WTC11 (cell line): ENCODE measurements at regions not wholly inside any gene's neighbourhood (a gene's known extent, or its start where the extent isn't known, plus 50 kb on each side); places are given as distances from the start of the nearest gene placed in this dataset.

Source experiments
- ATAC-seq: fragments of 200-7000 bp; cut with Tn5 transposase; 2 replicates; pipeline ENCODE4 v1.10.0; 2021; ENCODE audit warnings: mild to moderate bottlenecking, moderate library complexity
- CTCF ChIA-PET: fragments of 300-600 bp; sonication (Branson Sonifier 250); formaldehyde crosslinking; loops from one replicate; lab custom pipeline; 2021; ENCODE audit warnings: antibody characterized with exemption; lab: Charles Lee
- POLR2A ChIA-PET: fragments of 350-600 bp; sonication (Branson Sonifier 250); formaldehyde crosslinking; loops from one replicate; lab custom pipeline; 2021; ENCODE audit warnings: antibody characterized with exemption; lab: Charles Lee
- DNase-seq: peaks from one replicate; pipeline ENCODE4 v3.0.0; 2021; ENCODE audit warnings: low spot score
- H3K27ac Mint-ChIP-seq: 2 replicates; pipeline ENCODE4 v1.8.0; 2021; ENCODE audit warnings: mixed read lengths
- H3K27me3 Mint-ChIP-seq: 2 replicates; pipeline ENCODE4 v1.8.0; 2021; ENCODE audit warnings: low read depth, mild to moderate bottlenecking, moderate library complexity, mixed read lengths
- H3K36me3 Mint-ChIP-seq: 2 replicates; pipeline ENCODE4 v1.8.0; 2021; ENCODE audit warnings: mixed read lengths
- H3K4me1 Mint-ChIP-seq: 2 replicates; pipeline ENCODE4 v1.8.0; 2022; ENCODE audit warnings: mixed read lengths
- H3K4me3 Mint-ChIP-seq: 2 replicates; pipeline ENCODE4 v1.8.0; 2021; ENCODE audit warnings: mild to moderate bottlenecking, moderate library complexity, mixed read lengths
- H3K9me3 Mint-ChIP-seq: 2 replicates; pipeline ENCODE4 v1.8.0; 2021; ENCODE audit warnings: mixed read lengths
- ARID4B ChIP-seq: sonication (generic); formaldehyde crosslinking; IDR thresholded peaks from 2 replicates; pipeline ENCODE4 v1.8.0; 2023; ENCODE audit warnings: missing genetic modification reagents, mild to moderate bottlenecking, borderline replicate concordance
- CREM ChIP-seq: sonication (generic); formaldehyde crosslinking; IDR thresholded peaks from 2 replicates; pipeline ENCODE4 v1.8.1; 2022; ENCODE audit warnings: mild to moderate bottlenecking, missing genetic modification reagents, moderate library complexity
- CTCF ChIP-seq: fragments of 200-600 bp; IDR thresholded peaks from 2 replicates; pipeline ENCODE4 v1.8.0; 2022; ENCODE audit warnings: antibody characterized with exemption
- ETV6 ChIP-seq: sonication (generic); formaldehyde crosslinking; IDR thresholded peaks from 2 replicates; pipeline ENCODE4 v1.8.1; 2022; ENCODE audit warnings: mild to moderate bottlenecking, missing genetic modification reagents
- FOXJ3 ChIP-seq: sonication (generic); formaldehyde crosslinking; IDR thresholded peaks from 2 replicates; pipeline ENCODE4 v1.9.0; 2021; ENCODE audit warnings: missing genetic modification reagents, mild to moderate bottlenecking, borderline replicate concordance
- HMGA2 ChIP-seq: fragments of 250-450 bp; sonication (Bioruptor Pico); IDR thresholded peaks from 2 replicates; pipeline ENCODE4 v1.4.0; 2021; ENCODE audit warnings: mild to moderate bottlenecking, moderate library complexity
- IRF1 ChIP-seq: sonication (generic); formaldehyde crosslinking; IDR thresholded peaks from 2 replicates; pipeline ENCODE4 v1.8.0; 2023; ENCODE audit warnings: missing genetic modification reagents
- IRF2 ChIP-seq: sonication (generic); formaldehyde crosslinking; IDR thresholded peaks from 2 replicates; pipeline ENCODE4 v1.8.0; 2022; ENCODE audit warnings: low read depth, missing genetic modification reagents, borderline replicate concordance
- JUN ChIP-seq: sonication (generic); formaldehyde crosslinking; IDR thresholded peaks from 2 replicates; pipeline ENCODE4 v1.8.0; 2023; ENCODE audit warnings: mild to moderate bottlenecking, missing genetic modification reagents
- MLX ChIP-seq: sonication (generic); formaldehyde crosslinking; IDR thresholded peaks from 2 replicates; pipeline ENCODE4 v1.8.1; 2023; ENCODE audit warnings: mild to moderate bottlenecking, missing genetic modification reagents, moderate library complexity
- NR2C2 ChIP-seq: sonication (generic); formaldehyde crosslinking; IDR thresholded peaks from 2 replicates; pipeline ENCODE4 v1.8.0; 2022; ENCODE audit warnings: mild to moderate bottlenecking, missing genetic modification reagents
- PRRX2 ChIP-seq: fragments of 250-450 bp; sonication (Bioruptor Pico); IDR thresholded peaks from 2 replicates; pipeline ENCODE4 v1.8.0; 2021; ENCODE audit warnings: mild to moderate bottlenecking
- SP1 ChIP-seq: sonication (generic); formaldehyde crosslinking; conservative IDR thresholded peaks from 2 replicates; pipeline ENCODE4 v1.8.1; 2022; ENCODE audit warnings: missing genetic modification reagents
- TEAD1 ChIP-seq: sonication (generic); formaldehyde crosslinking; IDR thresholded peaks from 2 replicates; pipeline ENCODE4 v1.8.0; 2022; ENCODE audit warnings: mild to moderate bottlenecking, missing genetic modification reagents
- USF2 ChIP-seq: sonication (generic); formaldehyde crosslinking; IDR thresholded peaks from 2 replicates; pipeline ENCODE4 v1.8.1; 2023; ENCODE audit warnings: mild to moderate bottlenecking, missing genetic modification reagents, moderate library complexity
- ZNF121 ChIP-seq: sonication (generic); formaldehyde crosslinking; IDR thresholded peaks from 2 replicates; pipeline ENCODE4 v1.8.0; 2023; ENCODE audit warnings: missing genetic modification reagents
- ZNF138 ChIP-seq: sonication (generic); formaldehyde crosslinking; conservative IDR thresholded peaks from 2 replicates; pipeline ENCODE4 v1.8.1; 2022; ENCODE audit warnings: mild to moderate bottlenecking, moderate library complexity, missing genetic modification reagents
- TF ChIP-seq, protein P1 (sequence below): fragments of 250-450 bp; sonication (Bioruptor Pico); IDR thresholded peaks from 2 replicates; pipeline ENCODE4 v1.9.0; 2021; ENCODE audit warnings: mild to moderate bottlenecking, borderline replicate concordance
- TF ChIP-seq, protein P2 (sequence below): fragments of 250-450 bp; sonication (Bioruptor Pico); IDR thresholded peaks from 2 replicates; pipeline ENCODE4 v1.8.0; 2021; ENCODE audit warnings: mild to moderate bottlenecking

DNA sequence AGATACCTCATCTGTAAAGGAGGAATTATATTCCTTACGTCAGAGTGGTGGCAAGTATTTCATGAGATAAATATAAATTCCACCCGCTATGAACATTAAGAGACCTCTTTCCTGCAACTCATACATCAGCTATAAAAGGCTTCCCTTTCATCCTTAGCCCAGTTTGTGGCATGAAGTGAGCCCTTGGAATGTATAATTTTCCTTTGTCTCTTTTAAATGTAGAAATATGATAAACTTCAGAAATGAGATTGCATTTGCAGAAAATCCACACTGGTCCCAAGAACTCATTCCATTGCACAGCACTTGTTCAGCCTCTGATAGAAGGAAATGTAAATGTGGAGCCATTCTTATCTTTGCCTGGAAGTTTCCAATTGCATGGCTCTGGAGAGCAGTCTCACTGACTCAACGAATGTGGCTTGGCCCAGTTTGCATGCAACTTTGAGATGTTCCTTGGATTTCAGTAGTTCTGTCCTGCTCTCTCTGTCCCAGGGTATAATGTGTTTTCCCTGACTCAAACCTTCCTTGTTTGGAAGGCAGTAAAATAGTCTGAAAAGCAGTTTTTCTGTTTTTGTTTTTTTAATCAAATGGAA, 746.4 kb downstream of the CDH11 start:
- H3K27me3 Mint-ChIP-seq: no peaks in the 10 kb centered on the region
- H3K9me3 Mint-ChIP-seq: peaks cover 5% of the 10 kb centered on the region; the same call in 1 of the 2 replicates
- POLR2A ChIA-PET: no interaction called here
- no peak for ATAC-seq
- H3K27ac Mint-ChIP-seq: no peak overlapping the region
- H3K4me3 Mint-ChIP-seq: no peak overlapping the region
- TF ChIP-seq SP1 (no peak), ZNF138 (no peak), CTCF (no peak), PRRX2 (no peak), CREM (CRISPR knock-in tag) (no peak), TEAD1 (CRISPR knock-in tag) (no peak)
- TF ChIP-seq, protein P1, sequence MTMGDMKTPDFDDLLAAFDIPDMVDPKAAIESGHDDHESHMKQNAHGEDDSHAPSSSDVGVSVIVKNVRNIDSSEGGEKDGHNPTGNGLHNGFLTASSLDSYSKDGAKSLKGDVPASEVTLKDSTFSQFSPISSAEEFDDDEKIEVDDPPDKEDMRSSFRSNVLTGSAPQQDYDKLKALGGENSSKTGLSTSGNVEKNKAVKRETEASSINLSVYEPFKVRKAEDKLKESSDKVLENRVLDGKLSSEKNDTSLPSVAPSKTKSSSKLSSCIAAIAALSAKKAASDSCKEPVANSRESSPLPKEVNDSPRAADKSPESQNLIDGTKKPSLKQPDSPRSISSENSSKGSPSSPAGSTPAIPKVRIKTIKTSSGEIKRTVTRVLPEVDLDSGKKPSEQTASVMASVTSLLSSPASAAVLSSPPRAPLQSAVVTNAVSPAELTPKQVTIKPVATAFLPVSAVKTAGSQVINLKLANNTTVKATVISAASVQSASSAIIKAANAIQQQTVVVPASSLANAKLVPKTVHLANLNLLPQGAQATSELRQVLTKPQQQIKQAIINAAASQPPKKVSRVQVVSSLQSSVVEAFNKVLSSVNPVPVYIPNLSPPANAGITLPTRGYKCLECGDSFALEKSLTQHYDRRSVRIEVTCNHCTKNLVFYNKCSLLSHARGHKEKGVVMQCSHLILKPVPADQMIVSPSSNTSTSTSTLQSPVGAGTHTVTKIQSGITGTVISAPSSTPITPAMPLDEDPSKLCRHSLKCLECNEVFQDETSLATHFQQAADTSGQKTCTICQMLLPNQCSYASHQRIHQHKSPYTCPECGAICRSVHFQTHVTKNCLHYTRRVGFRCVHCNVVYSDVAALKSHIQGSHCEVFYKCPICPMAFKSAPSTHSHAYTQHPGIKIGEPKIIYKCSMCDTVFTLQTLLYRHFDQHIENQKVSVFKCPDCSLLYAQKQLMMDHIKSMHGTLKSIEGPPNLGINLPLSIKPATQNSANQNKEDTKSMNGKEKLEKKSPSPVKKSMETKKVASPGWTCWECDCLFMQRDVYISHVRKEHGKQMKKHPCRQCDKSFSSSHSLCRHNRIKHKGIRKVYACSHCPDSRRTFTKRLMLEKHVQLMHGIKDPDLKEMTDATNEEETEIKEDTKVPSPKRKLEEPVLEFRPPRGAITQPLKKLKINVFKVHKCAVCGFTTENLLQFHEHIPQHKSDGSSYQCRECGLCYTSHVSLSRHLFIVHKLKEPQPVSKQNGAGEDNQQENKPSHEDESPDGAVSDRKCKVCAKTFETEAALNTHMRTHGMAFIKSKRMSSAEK (CRISPR knock-in tag): no peak
- TF ChIP-seq, all 79 proteins: peak for 0
- CTCF ChIA-PET: no interaction called here
- no peak for DNase-seq
- H3K36me3 Mint-ChIP-seq: no peaks in the 10 kb centered on the region
- H3K4me1 Mint-ChIP-seq: no peaks in the 10 kb centered on the region

DNA sequence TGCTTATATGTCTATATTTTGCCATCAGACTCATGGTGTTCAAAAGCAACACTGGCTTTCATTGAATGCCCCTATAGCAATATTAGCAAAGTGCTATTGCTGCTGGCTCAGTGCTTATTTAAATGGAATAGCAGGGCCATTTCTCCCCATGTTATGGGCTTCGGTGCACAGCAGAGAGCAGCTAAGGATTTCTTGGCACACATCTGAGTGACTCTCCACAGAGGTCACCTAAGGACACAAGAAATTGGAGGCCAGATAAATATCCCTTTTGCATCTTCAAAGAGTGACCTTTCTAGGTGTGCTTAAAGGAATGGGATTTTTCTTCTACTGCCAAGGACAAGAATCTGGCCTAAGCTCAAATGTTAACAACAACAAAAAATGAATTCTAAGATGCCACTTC, 751.8 kb downstream of the CDH11 start:
- Mint-ChIP-seq H3K36me3 (no peaks in the 10 kb centered on the region), H3K9me3 (peaks cover 5% of the 10 kb centered on the region; the same call in 1 of the 2 replicates), H3K4me1 (no peaks in the 10 kb centered on the region), H3K4me3 (no peak overlapping the region), H3K27ac (no peak overlapping the region), H3K27me3 (no peaks in the 10 kb centered on the region)
- ATAC-seq: no peak
- DNase-seq: no peak
- ChIA-PET POLR2A (no interaction called here), CTCF (no interaction called here)
- TF ChIP-seq MLX (CRISPR knock-in tag): no peak
- no peak for TF ChIP-seq JUN
- TF ChIP-seq IRF2: no peak
- TF ChIP-seq ZNF121 (CRISPR knock-in tag): no peak
- TF ChIP-seq ARID4B (CRISPR knock-in tag): no peak
- TF ChIP-seq FOXJ3 (CRISPR knock-in tag): no peak
- TF ChIP-seq, protein P2, sequence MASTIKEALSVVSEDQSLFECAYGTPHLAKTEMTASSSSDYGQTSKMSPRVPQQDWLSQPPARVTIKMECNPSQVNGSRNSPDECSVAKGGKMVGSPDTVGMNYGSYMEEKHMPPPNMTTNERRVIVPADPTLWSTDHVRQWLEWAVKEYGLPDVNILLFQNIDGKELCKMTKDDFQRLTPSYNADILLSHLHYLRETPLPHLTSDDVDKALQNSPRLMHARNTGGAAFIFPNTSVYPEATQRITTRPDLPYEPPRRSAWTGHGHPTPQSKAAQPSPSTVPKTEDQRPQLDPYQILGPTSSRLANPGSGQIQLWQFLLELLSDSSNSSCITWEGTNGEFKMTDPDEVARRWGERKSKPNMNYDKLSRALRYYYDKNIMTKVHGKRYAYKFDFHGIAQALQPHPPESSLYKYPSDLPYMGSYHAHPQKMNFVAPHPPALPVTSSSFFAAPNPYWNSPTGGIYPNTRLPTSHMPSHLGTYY (CRISPR knock-in tag): no peak
- no peak for TF ChIP-seq NR2C2 (CRISPR knock-in tag)
- no peak for TF ChIP-seq HMGA2
- no peak for TF ChIP-seq ZNF138
- TF ChIP-seq IRF1 (CRISPR knock-in tag): no peak
- no peak for TF ChIP-seq ETV6
- no peak for TF ChIP-seq USF2 (CRISPR knock-in tag)
